ENCODE measurements at regions not wholly inside any gene's neighbourhood (a gene's known extent, or its start where the extent isn't known, plus 50 kb on each side); places are given as distances from the start of the nearest gene placed in this dataset.

DNA sequence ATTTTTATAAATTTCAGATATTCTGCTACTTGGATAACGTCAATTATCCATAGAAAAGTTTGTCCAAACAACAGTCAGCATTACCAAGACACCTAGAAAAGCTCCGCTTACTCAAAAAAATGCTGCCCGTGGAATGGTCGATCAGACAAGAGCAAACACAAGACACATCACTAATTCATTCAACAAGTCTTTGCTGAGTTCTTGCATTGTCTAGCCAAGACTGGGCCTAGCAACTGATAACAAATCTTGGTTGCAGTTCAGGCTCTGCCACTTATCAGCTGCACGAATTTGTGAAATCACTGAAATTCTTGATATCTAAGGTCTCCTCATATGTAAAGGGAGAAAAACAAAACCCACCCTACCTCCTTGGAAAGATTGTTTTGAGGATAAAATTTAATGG lies 168.3 kb downstream of the AKR1D1 start:
- Histone ChIP-seq H3K4me1 (no peaks in the 10 kb centered on the region), H3K27me3 (ENCODE audit: insufficient read depth in 3 of 3, low read length in 2 of 3) (no peaks in the 10 kb centered on the region), H3K27ac (no peak overlapping the region), H3K4me3 (no peak overlapping the region), H3K9me3 (no peaks in the 10 kb centered on the region), H3K36me3 (ENCODE audit: insufficient read depth in 1 of 2, low read depth in 1 of 2) (no peaks in the 10 kb centered on the region)
- ATAC-seq (no peak), DNase-seq (no peak)
- 90 to 93% (median 91%) methylated on average over 5 of the region's 5 CpGs for WGBS, 3 donors
- TF ChIP-seq, protein P1, sequence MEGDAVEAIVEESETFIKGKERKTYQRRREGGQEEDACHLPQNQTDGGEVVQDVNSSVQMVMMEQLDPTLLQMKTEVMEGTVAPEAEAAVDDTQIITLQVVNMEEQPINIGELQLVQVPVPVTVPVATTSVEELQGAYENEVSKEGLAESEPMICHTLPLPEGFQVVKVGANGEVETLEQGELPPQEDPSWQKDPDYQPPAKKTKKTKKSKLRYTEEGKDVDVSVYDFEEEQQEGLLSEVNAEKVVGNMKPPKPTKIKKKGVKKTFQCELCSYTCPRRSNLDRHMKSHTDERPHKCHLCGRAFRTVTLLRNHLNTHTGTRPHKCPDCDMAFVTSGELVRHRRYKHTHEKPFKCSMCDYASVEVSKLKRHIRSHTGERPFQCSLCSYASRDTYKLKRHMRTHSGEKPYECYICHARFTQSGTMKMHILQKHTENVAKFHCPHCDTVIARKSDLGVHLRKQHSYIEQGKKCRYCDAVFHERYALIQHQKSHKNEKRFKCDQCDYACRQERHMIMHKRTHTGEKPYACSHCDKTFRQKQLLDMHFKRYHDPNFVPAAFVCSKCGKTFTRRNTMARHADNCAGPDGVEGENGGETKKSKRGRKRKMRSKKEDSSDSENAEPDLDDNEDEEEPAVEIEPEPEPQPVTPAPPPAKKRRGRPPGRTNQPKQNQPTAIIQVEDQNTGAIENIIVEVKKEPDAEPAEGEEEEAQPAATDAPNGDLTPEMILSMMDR (IDR thresholded peaks at IDR 0.05), result no peak
- intact Hi-C loops (cut with DNase I), result no loop called here

DNA sequence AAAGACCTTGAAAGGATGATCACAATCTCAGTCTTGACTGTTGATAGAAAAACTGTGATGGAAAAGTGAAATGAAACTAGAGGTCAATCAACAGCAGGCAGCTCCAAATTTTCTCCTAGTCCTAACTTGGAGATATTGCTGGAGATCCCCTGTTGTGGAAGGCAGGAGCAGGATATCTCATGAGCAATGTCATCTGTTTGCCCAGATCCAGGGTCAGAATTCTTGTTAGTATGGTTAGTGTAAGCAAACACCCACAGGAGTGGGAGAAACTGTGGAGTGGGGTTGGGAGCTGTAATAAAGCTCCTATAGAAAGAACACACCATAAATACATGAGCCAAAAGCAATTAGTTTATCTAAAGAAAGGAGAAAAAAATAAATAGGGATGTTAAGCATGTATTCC lies 169.0 kb downstream of the AKR1D1 start:
- Histone ChIP-seq H3K4me3 (no peak overlapping the region), H3K36me3 (ENCODE audit: insufficient read depth in 1 of 2, low read depth in 1 of 2) (no peaks in the 10 kb centered on the region), H3K4me1 (no peaks in the 10 kb centered on the region), H3K9me3 (no peaks in the 10 kb centered on the region), H3K27me3 (ENCODE audit: insufficient read depth in 3 of 3, low read length in 2 of 3) (no peaks in the 10 kb centered on the region), H3K27ac (no peak overlapping the region)
- no peak for ATAC-seq
- DNase-seq, result no peak
- intact Hi-C loops (cut with DNase I), result no loop called here
- TF ChIP-seq, protein P1 (IDR thresholded peaks at IDR 0.05), result no peak

DNA sequence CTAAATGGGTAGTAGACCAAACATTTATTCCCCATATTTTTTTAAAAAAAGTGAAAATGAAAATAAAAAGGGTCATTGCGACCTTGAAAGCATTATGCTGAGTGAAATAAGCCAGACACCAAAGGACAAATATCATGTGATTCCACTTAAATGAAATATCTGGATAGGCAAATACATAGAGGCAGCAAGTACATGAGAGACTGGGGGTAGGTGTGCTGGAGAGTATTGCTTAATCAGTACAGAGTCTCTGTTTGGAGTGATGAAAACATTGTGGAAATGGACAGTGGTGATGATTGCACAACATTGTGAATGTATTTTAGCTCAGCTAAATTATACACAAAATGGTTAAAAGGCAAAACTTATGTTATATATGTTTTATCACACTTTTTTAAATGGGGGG lies 169.4 kb downstream of the AKR1D1 start:
- no peak for ATAC-seq

DNA sequence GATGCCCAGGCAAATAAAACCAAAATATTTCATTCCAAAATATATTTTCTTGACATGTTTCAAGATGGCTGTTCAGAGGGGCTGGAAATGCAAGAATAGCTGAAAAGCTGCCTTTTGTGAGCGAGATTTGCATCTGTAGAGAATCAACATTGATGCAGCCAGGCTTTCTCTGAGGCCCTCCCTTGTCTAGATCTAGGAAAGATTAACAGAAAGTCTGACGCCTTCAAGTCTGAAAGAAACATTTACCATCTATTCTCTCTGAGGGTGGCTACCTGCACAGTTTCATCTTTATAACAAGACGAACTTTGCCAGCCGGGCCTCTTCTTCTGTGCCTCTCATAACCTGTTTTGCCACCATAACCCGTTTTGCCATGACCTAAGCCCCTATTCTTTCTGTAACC lies 170.2 kb downstream of the AKR1D1 start:
- intact Hi-C loops (cut with DNase I), result no loop called here
- WGBS, 3 donors, result 79 to 85% (median 84%) methylated on average over 5 of the region's 5 CpGs
- TF ChIP-seq, protein P1 (IDR thresholded peaks at IDR 0.05), result no peak

More for the DNA sequence above, 169.4 kb downstream of the AKR1D1 start:
- Histone ChIP-seq H3K36me3 (ENCODE audit: insufficient read depth in 1 of 2, low read depth in 1 of 2) (no peaks in the 10 kb centered on the region), H3K9me3 (no peaks in the 10 kb centered on the region), H3K27me3 (ENCODE audit: insufficient read depth in 3 of 3, low read length in 2 of 3) (no peaks in the 10 kb centered on the region), H3K4me3 (no peak overlapping the region), H3K4me1 (no peaks in the 10 kb centered on the region), H3K27ac (no peak overlapping the region)
- 88 to 94% (median 89%) methylated on average over 1 of the region's 1 CpG for WGBS, 3 donors
- no peak for DNase-seq
- intact Hi-C loops (cut with DNase I), result no loop called here
- TF ChIP-seq, protein P1 (IDR thresholded peaks at IDR 0.05), result no peak

DNA sequence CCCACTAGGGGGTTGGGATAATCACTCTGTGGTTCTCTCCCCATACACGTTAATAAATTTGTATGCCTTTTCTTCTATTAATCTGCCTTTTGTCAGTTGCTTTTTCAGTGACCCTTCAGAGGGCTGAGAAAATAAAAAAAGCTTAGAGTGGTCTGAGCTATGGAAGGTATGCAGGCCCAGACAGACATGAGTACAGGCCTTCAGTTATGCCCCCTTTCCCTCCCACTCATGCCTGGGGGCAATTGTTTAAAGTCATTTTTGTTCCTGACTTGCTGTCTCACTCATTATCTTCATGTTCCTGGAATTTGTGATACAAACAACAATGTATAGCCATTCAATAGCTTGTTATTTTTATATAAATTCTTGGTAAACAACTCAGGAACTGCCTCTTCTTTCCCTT lies 170.8 kb downstream of the AKR1D1 start:
- WGBS, 3 donors, result 50 to 63% (median 52%) methylated on average over 1 of the region's 1 CpG
- TF ChIP-seq, protein P1 (IDR thresholded peaks at IDR 0.05), result no peak
- ATAC-seq (no peak), DNase-seq (no peak)
- H3K9me3 ChIP-seq, result no peaks in the 10 kb centered on the region
- no peak overlapping the region for H3K4me3 ChIP-seq
- no peaks in the 10 kb centered on the region for H3K4me1 ChIP-seq
- H3K27ac ChIP-seq, result no peak overlapping the region
- no peaks in the 10 kb centered on the region for H3K36me3 ChIP-seq (ENCODE audit: insufficient read depth in 1 of 2, low read depth in 1 of 2)
- intact Hi-C loops (cut with DNase I), result no loop called here
- H3K27me3 ChIP-seq (ENCODE audit: insufficient read depth in 3 of 3, low read length in 2 of 3), result no peaks in the 10 kb centered on the region

More for the DNA sequence above, 170.2 kb downstream of the AKR1D1 start:
- no peaks in the 10 kb centered on the region for H3K4me1 ChIP-seq
- ATAC-seq (no peak), DNase-seq (no peak)
- H3K9me3 ChIP-seq, result no peaks in the 10 kb centered on the region
- H3K4me3 ChIP-seq, result no peak overlapping the region
- H3K27ac ChIP-seq, result no peak overlapping the region
- no peaks in the 10 kb centered on the region for H3K36me3 ChIP-seq (ENCODE audit: insufficient read depth in 1 of 2, low read depth in 1 of 2)
- H3K27me3 ChIP-seq (ENCODE audit: insufficient read depth in 3 of 3, low read length in 2 of 3), result no peaks in the 10 kb centered on the region
